K562 (cell line): ENCODE measurements at regions not wholly inside any gene's neighbourhood (a gene's known extent, or its start where the extent isn't known, plus 50 kb on each side); places are given as distances from the start of the nearest gene placed in this dataset.

Source experiments
- FOSL1 ChIP-seq: fragments of 200-800 bp; sonication (Bioruptor generic); conservative IDR thresholded peaks from 2 replicates; pipeline ENCODE4 v1.6.1; 2016; ENCODE audit warnings: missing genetic modification characterization, missing compliant biosample characterization
- RFX5 ChIP-seq: IDR thresholded peaks from 2 replicates; pipeline ENCODE4 v1.6.1; 2011; ENCODE audit warnings: low read depth, mild to moderate bottlenecking, improper control_type of control experiment, low read length
- ZNF12 ChIP-seq: sonication (generic); formaldehyde crosslinking; IDR thresholded peaks from 2 replicates; pipeline ENCODE4 v1.4.0; 2020; ENCODE audit warnings: mild to moderate bottlenecking, missing genetic modification reagents
- TF ChIP-seq, protein P1 (sequence below): conservative IDR thresholded peaks from 2 replicates; pipeline ENCODE4 v1.6.1; 2011; ENCODE audit warnings: low read depth, mild to moderate bottlenecking, low read length; ENCODE audit not compliant: control insufficient read depth

- TF ChIP-seq FOSL1 (no peak), ZNF12 (CRISPR knock-in tag) (no peak), RFX5 (no peak)
- TF ChIP-seq, protein P1, sequence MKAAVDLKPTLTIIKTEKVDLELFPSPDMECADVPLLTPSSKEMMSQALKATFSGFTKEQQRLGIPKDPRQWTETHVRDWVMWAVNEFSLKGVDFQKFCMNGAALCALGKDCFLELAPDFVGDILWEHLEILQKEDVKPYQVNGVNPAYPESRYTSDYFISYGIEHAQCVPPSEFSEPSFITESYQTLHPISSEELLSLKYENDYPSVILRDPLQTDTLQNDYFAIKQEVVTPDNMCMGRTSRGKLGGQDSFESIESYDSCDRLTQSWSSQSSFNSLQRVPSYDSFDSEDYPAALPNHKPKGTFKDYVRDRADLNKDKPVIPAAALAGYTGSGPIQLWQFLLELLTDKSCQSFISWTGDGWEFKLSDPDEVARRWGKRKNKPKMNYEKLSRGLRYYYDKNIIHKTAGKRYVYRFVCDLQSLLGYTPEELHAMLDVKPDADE, result no peak
Measured at GRCh38 chr1:162913345-162913744, 52.4 kb upstream of the CCDC190 start.
